Esophagus squamous epithelium (tissue), 4 donors: ENCODE measurements at regions not wholly inside any gene's neighbourhood (a gene's known extent, or its start where the extent isn't known, plus 50 kb on each side); places are given as distances from the start of the nearest gene placed in this dataset.

Experiments used
- CTCF ChIP-seq, 6 experiments: fragments of 450-650 bp in 4 of 6; fragments of 200-600 bp in 2 of 6; sonication (generic) in 2 of 6; IDR thresholded peaks; one replicate each; pipeline ENCODE4 v1.5.1; 2016 to 2019; ENCODE audit warnings: antibody characterized with exemption in 6 of 6, mild to moderate bottlenecking in 4 of 6, moderate library complexity in 4 of 6
- POLR2A ChIP-seq, 4 donors: fragments of 450-650 bp; IDR thresholded peaks; one replicate each; pipeline ENCODE4 v1.6.1; 2017; ENCODE audit warnings: antibody characterized with exemption in 4 of 4, mild to moderate bottlenecking in 4 of 4, moderate library complexity in 3 of 4

DNA sequence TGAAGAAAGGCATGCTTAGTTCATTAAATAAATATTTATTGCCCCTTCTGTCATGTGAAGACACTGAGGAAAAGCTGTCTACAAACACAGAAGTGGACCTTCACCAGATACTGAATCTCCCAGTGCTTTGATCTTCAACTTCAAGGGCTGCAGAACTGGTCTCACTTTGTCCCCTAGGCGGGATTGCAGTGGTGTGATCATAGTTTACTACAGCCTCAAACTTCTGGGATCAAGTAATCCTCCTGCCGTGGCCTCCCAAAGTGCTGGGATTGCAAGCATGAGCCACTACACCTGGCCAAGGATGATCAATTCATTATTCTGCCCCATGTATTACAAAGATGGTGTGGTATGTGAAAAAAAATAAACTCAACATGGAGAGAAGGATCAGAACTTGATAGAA is 496.2 kb upstream of the HS3ST5 start:
- TF ChIP-seq CTCF (IDR thresholded peaks at IDR 0.05) (no peak), POLR2A (IDR thresholded peaks at IDR 0.05) (no peak)
